Panc1 (cell line): ENCODE measurements at regions not wholly inside any gene's neighbourhood (a gene's known extent, or its start where the extent isn't known, plus 50 kb on each side); places are given as distances from the start of the nearest gene placed in this dataset.

Experiments
- ATAC-seq: fragments of 200-7000 bp; cut with Tn5 transposase; 2 replicates; pipeline ENCODE4 v1.9.1; 2020; ENCODE audit warnings: mild to moderate bottlenecking, moderate library complexity
- BruUV-seq: library from RNA; stranded (reverse); fragments of 400-500 nt; replicated peaks from 2 replicates; lab custom pipeline; 2021; lab: Mats Ljungman, UMichigan
- CTCF ChIA-PET: fragments of 300-600 bp; sonication (Branson Sonifier 250); formaldehyde crosslinking; loops from one replicate; lab custom pipeline; 2022; ENCODE audit warnings: antibody characterized with exemption; lab: Charles Lee
- POLR2A ChIA-PET: fragments of 300-600 bp; sonication (Branson Sonifier 250); formaldehyde crosslinking; loops from one replicate; lab custom pipeline; 2022; ENCODE audit warnings: antibody characterized with exemption; lab: Charles Lee
- DNase-seq: peaks from one replicate; pipeline ENCODE4 v3.0.0-alpha.2; 2010; ENCODE audit warnings: low read depth, low spot score
- H3K27ac ChIP-seq: 2 replicates; pipeline ENCODE4 v1.5.1; 2011; ENCODE audit warnings: mild to moderate bottlenecking, low read length, inconsistent platforms
- H3K27me3 ChIP-seq: fragments of 200-500 bp; sonication (Bioruptor generic); 2 replicates; pipeline ENCODE4 v1.6.0; 2014; ENCODE audit warnings: low read length, inconsistent platforms; ENCODE audit not compliant: control insufficient read depth, insufficient read depth
- H3K36me3 ChIP-seq: fragments of 200-500 bp; sonication (Bioruptor generic); 2 replicates; pipeline ENCODE4 v1.5.1; 2014; ENCODE audit warnings: inconsistent platforms, mild to moderate bottlenecking, low read length, moderate library complexity; ENCODE audit not compliant: control insufficient read depth, insufficient read depth
- H3K4me1 ChIP-seq: 2 replicates; pipeline ENCODE4 v1.5.1; 2011; ENCODE audit warnings: inconsistent platforms, mild to moderate bottlenecking, low read length, moderate library complexity; ENCODE audit not compliant: control insufficient read depth, insufficient read depth
- H3K4me3 ChIP-seq, 2 experiments: 2 replicates each; pipeline ENCODE4 v1.5.1; 2011 to 2012; ENCODE audit warnings: low read depth in 2 of 2, low read length in 2 of 2, mild to moderate bottlenecking in 2 of 2, inconsistent platforms in 1 of 2, moderate library complexity in 1 of 2
- H3K9me3 ChIP-seq: fragments of 200-500 bp; sonication (Bioruptor generic); 2 replicates; pipeline ENCODE4 v1.5.1; 2014; ENCODE audit warnings: low read depth, mild to moderate bottlenecking, inconsistent platforms, low read length, moderate library complexity; ENCODE audit not compliant: control insufficient read depth, insufficient read depth
- CTCF ChIP-seq: fragments of 450-650 bp; IDR thresholded peaks from 2 replicates; pipeline ENCODE4 v1.5.1; 2017; ENCODE audit warnings: mild to moderate bottlenecking
- POLR2AphosphoS5 ChIP-seq: IDR thresholded peaks from 2 replicates; pipeline ENCODE4 v1.6.1; 2012; ENCODE audit warnings: mild to moderate bottlenecking, low read depth, low read length, moderate library complexity
- REST ChIP-seq, 2 experiments: IDR thresholded peaks; 2 replicates each; pipeline ENCODE4 v1.6.1; 2011 to 2012; ENCODE audit warnings: low read depth in 2 of 2, control low read depth in 1 of 2, low read length in 1 of 2, mild to moderate bottlenecking in 1 of 2, moderate library complexity in 1 of 2; ENCODE audit not compliant: insufficient read depth in 1 of 2
- SIN3A ChIP-seq: IDR thresholded peaks from 2 replicates; pipeline ENCODE4 v1.6.1; 2012; ENCODE audit warnings: low read depth, mild to moderate bottlenecking, low read length, moderate library complexity, borderline replicate concordance; ENCODE audit not compliant: insufficient read depth
- TCF7L2 ChIP-seq: IDR thresholded peaks from 2 replicates; pipeline ENCODE4 v1.6.1; 2011; ENCODE audit warnings: mild to moderate bottlenecking, low read depth, low read length, inconsistent platforms
- in situ Hi-C: cut with HindIII; loops from 2 replicates; pipeline ENCODE4 v1.10.0; 2016; ENCODE audit warnings: low sequenced_read_pairs, low pct_unique_long_range_greater_than_20kb
- intact Hi-C: fragments of 100-400 bp; cut with micrococcal nuclease; formaldehyde crosslinking; loops from one replicate; pipeline ENCODE4 v1.10.0; 2022; ENCODE audit not compliant: unreplicated experiment

GRCh38 chr6:66935612-66936011 lies 1228.6 kb upstream of the EYS start:
- no TSS peak for BruUV-seq
- TF ChIP-seq TCF7L2: no peak
- no peak for TF ChIP-seq SIN3A
- no peak for TF ChIP-seq REST (IDR thresholded peaks at IDR 0.05; ENCODE audit: insufficient read depth in 1 of 2, low read depth in 2 of 2, low read length in 1 of 2)
- TF ChIP-seq CTCF: no peak
- no peak for TF ChIP-seq POLR2AphosphoS5
- DNase-seq: no peak
- Histone ChIP-seq H3K27me3 (no peaks in the 10 kb centered on the region), H3K9me3 (no peaks in the 10 kb centered on the region), H3K4me1 (no peaks in the 10 kb centered on the region), H3K27ac (no peak overlapping the region), H3K4me3 (no peak overlapping the region), H3K36me3 (no peaks in the 10 kb centered on the region)
- CTCF ChIA-PET: no interaction called here
- ATAC-seq: no peak
- POLR2A ChIA-PET: no interaction called here
- intact Hi-C loops: no loop called here
- in situ Hi-C loops: no loop called here

- no peaks in the 10 kb centered on the region for H3K4me1 ChIP-seq
- no peak for ATAC-seq
- no peak overlapping the region for H3K27ac ChIP-seq
- no peak for DNase-seq
- no peaks in the 10 kb centered on the region for H3K9me3 ChIP-seq
- TF ChIP-seq SIN3A (no peak), CTCF (no peak), POLR2AphosphoS5 (no peak), TCF7L2 (no peak), REST (IDR thresholded peaks at IDR 0.05; ENCODE audit: insufficient read depth in 1 of 2, low read depth in 2 of 2, low read length in 1 of 2) (no peak)
- no peak overlapping the region for H3K4me3 ChIP-seq
- ChIA-PET POLR2A (no interaction called here), CTCF (no interaction called here)
- in situ Hi-C loops: no loop called here
- no peaks in the 10 kb centered on the region for H3K27me3 ChIP-seq
- intact Hi-C loops: no loop called here
- no peaks in the 10 kb centered on the region for H3K36me3 ChIP-seq
- BruUV-seq: no TSS peak
These were observed 1224.8 kb upstream of the EYS start for GRCh38 chr6:66931787-66932186.
